ENCODE measurements at regions not wholly inside any gene's neighbourhood (a gene's known extent, or its start where the extent isn't known, plus 50 kb on each side); places are given as distances from the start of the nearest gene placed in this dataset.

DNA sequence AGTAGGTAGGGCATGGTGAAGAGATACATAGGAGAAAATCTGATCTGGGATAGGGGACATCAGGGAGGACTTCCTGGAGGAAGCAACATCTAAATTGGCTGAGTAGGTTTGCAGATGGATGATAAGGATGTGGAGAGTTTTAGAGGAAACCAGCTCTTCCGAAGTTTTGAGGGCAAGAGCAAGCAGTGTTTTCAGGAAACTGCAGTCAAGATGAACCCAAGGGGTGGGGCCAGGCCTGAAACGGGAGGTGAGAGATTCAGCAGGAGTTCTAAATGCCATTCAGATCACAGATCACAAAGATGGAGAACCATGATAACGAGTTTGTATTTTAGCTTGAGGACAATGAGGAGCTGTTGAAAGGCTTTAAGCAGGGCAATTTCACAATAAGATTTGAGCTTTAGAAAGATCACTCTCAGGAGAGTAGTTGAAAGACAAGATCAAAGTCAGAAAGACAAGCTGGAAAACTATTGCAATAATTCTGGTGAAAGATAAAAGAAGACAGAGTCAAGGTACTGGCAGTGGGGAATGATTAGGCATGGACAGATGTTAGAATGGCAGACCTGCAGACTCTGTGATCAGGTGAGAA, 70.1 kb upstream of the PLXNC1 start:
- 0% methylated on average over 2 of the region's 3 CpGs for WGBS (ENCODE audit: insufficient coverage)
- Histone ChIP-seq H3K27ac (ENCODE audit: low read length) (no peak overlapping the region), H3K4me3 (ENCODE audit: control insufficient read depth in 1 of 2, extremely low read depth in 1 of 2, low read length in 1 of 2) (no peak overlapping the region), H3K36me3 (ENCODE audit: control insufficient read depth in 2 of 2, extremely low read depth in 1 of 2, insufficient read depth in 1 of 2, low read length in 1 of 2) (no peaks in the 10 kb centered on the region), H3K9me3 (no peaks in the 10 kb centered on the region), H3K27me3 (replicated peaks in 1 of 2; ENCODE audit: control insufficient read depth in 2 of 2, extremely low read depth in 1 of 2, insufficient read depth in 2 of 2, low read length in 1 of 2) (peaks cover 0 to 8% of the 10 kb centered on the region in 2 experiments), H3K4me1 (ENCODE audit: control insufficient read depth in 1 of 2, extremely low read depth in 1 of 2, insufficient read depth in 2 of 2, low read length in 2 of 2) (peaks cover 0 to 10% of the 10 kb centered on the region in 2 experiments)
- Mint-ChIP-seq H3K27me3 (peaks cover 0 to 3% of the 10 kb centered on the region in 2 donors), H3K9me3 (peaks cover 0 to 2% (median 1%) of the 10 kb centered on the region in 3 donors), H3K4me3 (no peak overlapping the region), H3K36me3 (peaks cover under 1% of the 10 kb centered on the region), H3K4me1 (peaks cover 10 to 18% (median 10%) of the 10 kb centered on the region in 3 donors), H3K27ac (peak overlapping the region in 1 of 2 donors; percentile 24)
- POLR2A ChIA-PET = no interaction called here
- DNase-seq (no peak), ATAC-seq (replicated peaks in 1 of 4) (peak in 1 of 4 experiments; percentile 57)
- CTCF ChIA-PET = interaction anchor here (0.7 to 1.8 kb wide), 3 partner anchors 24 to 337 kb away, joined by 3 to 5 read pairs (median 4); no protein-coding TSS in a partner anchor

- Histone ChIP-seq H3K27me3 (replicated peaks in 1 of 2; ENCODE audit: control insufficient read depth in 2 of 2, extremely low read depth in 1 of 2, insufficient read depth in 2 of 2, low read length in 1 of 2) (peaks cover 0 to 6% of the 10 kb centered on the region in 2 experiments), H3K9me3 (no peaks in the 10 kb centered on the region), H3K27ac (ENCODE audit: low read length) (no peak overlapping the region), H3K4me3 (ENCODE audit: control insufficient read depth in 1 of 2, extremely low read depth in 1 of 2, low read length in 1 of 2) (no peak overlapping the region), H3K4me1 (ENCODE audit: control insufficient read depth in 1 of 2, extremely low read depth in 1 of 2, insufficient read depth in 2 of 2, low read length in 2 of 2) (peaks cover 0 to 10% of the 10 kb centered on the region in 2 experiments), H3K36me3 (ENCODE audit: control insufficient read depth in 2 of 2, extremely low read depth in 1 of 2, insufficient read depth in 1 of 2, low read length in 1 of 2) (no peaks in the 10 kb centered on the region)
- DNase-seq (no peak), ATAC-seq (replicated peaks in 1 of 4) (no peak)
- H3K4me3 Mint-ChIP-seq = no peak overlapping the region
- peaks cover 3 to 6% (median 6%) of the 10 kb centered on the region in 3 donors for H3K9me3 Mint-ChIP-seq
- H3K27me3 Mint-ChIP-seq = peaks cover 0 to 3% of the 10 kb centered on the region in 2 donors
- CTCF ChIA-PET = interaction anchor here in 1 of 2 donors (1.5 to 1.8 kb wide), 2 partner anchors 23 to 313 kb away, joined by 4 to 5 read pairs; no protein-coding TSS in a partner anchor
- no peak overlapping the region for H3K27ac Mint-ChIP-seq
- POLR2A ChIA-PET = no interaction called here
- H3K36me3 Mint-ChIP-seq = peaks cover 3% of the 10 kb centered on the region
- 91% methylated on average over 9 of the region's 9 CpGs for WGBS (ENCODE audit: insufficient coverage)
- peaks cover 10 to 18% (median 10%) of the 10 kb centered on the region in 3 donors for H3K4me1 Mint-ChIP-seq
Measured at GRCh38 chr12:94078736-94079509, 69.5 kb upstream of the PLXNC1 start.

- H3K27me3 Mint-ChIP-seq = peaks cover 0 to 3% of the 10 kb centered on the region in 2 donors
- WGBS (ENCODE audit: insufficient coverage) = no CpG with 5 or more reads among the region's 7 CpGs
- Histone ChIP-seq H3K4me1 (ENCODE audit: control insufficient read depth in 1 of 2, extremely low read depth in 1 of 2, insufficient read depth in 2 of 2, low read length in 2 of 2) (peaks cover 0 to 10% of the 10 kb centered on the region in 2 experiments), H3K4me3 (ENCODE audit: control insufficient read depth in 1 of 2, extremely low read depth in 1 of 2, low read length in 1 of 2) (no peak overlapping the region), H3K27me3 (replicated peaks in 1 of 2; ENCODE audit: control insufficient read depth in 2 of 2, extremely low read depth in 1 of 2, insufficient read depth in 2 of 2, low read length in 1 of 2) (no peaks in the 10 kb centered on the region), H3K27ac (ENCODE audit: low read length) (no peak overlapping the region), H3K9me3 (no peaks in the 10 kb centered on the region), H3K36me3 (ENCODE audit: control insufficient read depth in 2 of 2, extremely low read depth in 1 of 2, insufficient read depth in 1 of 2, low read length in 1 of 2) (no peaks in the 10 kb centered on the region)
- ChIA-PET POLR2A (no interaction called here), CTCF (interaction anchor here in 1 of 2 donors (1.5 to 1.8 kb wide), 2 partner anchors 22 to 313 kb away, joined by 4 to 5 read pairs; no protein-coding TSS in a partner anchor)
- H3K4me3 Mint-ChIP-seq = no peak overlapping the region
- peaks cover 3 to 6% (median 6%) of the 10 kb centered on the region in 3 donors for H3K9me3 Mint-ChIP-seq
- ATAC-seq (replicated peaks in 1 of 4) (no peak), DNase-seq (no peak)
- peaks cover 3% of the 10 kb centered on the region for H3K36me3 Mint-ChIP-seq
- peaks cover 10 to 18% (median 10%) of the 10 kb centered on the region in 3 donors for H3K4me1 Mint-ChIP-seq
- H3K27ac Mint-ChIP-seq = no peak overlapping the region
Measured at GRCh38 chr12:94079566-94080340, 68.6 kb upstream of the PLXNC1 start.

- peaks cover 0 to 10% of the 10 kb centered on the region in 2 experiments for H3K4me1 ChIP-seq (ENCODE audit: control insufficient read depth in 1 of 2, extremely low read depth in 1 of 2, insufficient read depth in 2 of 2, low read length in 2 of 2)
- no peak overlapping the region for H3K4me3 Mint-ChIP-seq
- ChIA-PET CTCF (interaction anchor here (0.6 to 1.9 kb wide), 3 partner anchors 21 to 34 kb away, joined by 3 to 8 read pairs (median 5); no protein-coding TSS in a partner anchor), POLR2A (interaction anchor here in 1 of 2 donors (0.6 kb wide), 1 partner anchor 490 kb away, joined by 7 read pairs; no protein-coding TSS in a partner anchor)
- H3K36me3 Mint-ChIP-seq = peaks cover 3% of the 10 kb centered on the region
- WGBS (ENCODE audit: insufficient coverage) = 80% methylated on average over 1 of the region's 3 CpGs
- H3K9me3 ChIP-seq = no peaks in the 10 kb centered on the region
- DNase-seq = no peak
- ATAC-seq (replicated peaks in 1 of 4) = no peak
- H3K36me3 ChIP-seq (ENCODE audit: control insufficient read depth in 2 of 2, extremely low read depth in 1 of 2, insufficient read depth in 1 of 2, low read length in 1 of 2) = no peaks in the 10 kb centered on the region
- H3K9me3 Mint-ChIP-seq = peaks cover 3 to 6% (median 6%) of the 10 kb centered on the region in 3 donors
- H3K27ac Mint-ChIP-seq = no peak overlapping the region
- H3K4me1 Mint-ChIP-seq = peaks cover 8 to 18% (median 8%) of the 10 kb centered on the region in 3 donors
- H3K27me3 ChIP-seq (replicated peaks in 1 of 2; ENCODE audit: control insufficient read depth in 2 of 2, extremely low read depth in 1 of 2, insufficient read depth in 2 of 2, low read length in 1 of 2) = no peaks in the 10 kb centered on the region
- H3K27me3 Mint-ChIP-seq = peaks cover 0 to 3% of the 10 kb centered on the region in 2 donors
- no peak overlapping the region for H3K27ac ChIP-seq (ENCODE audit: low read length)
- H3K4me3 ChIP-seq (ENCODE audit: control insufficient read depth in 1 of 2, extremely low read depth in 1 of 2, low read length in 1 of 2) = no peak overlapping the region
Measured at GRCh38 chr12:94080341-94081009, 67.9 kb upstream of the PLXNC1 start.

DNA sequence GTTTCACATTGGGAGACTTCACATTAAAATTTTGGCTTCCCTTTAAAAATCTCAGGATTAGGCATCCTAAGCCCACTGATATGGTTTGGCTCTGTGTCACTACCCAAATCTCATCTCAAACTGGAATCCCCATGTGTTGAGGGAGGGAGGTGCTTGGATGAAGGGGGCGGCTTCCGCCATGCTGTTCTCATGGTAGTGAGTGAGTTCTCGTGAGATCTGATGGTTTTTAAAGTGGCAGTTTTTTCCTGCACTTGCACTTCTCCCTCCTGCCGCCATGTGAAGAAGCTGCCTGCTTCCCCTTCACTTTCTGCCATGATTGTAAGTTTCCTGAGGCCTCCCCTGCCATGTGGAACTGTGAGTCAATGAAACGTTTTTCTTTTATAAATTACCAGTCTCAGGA, 65.7 kb upstream of the PLXNC1 start:
- H3K27ac ChIP-seq (ENCODE audit: low read length) = no peak overlapping the region
- Mint-ChIP-seq H3K36me3 (peaks cover 3% of the 10 kb centered on the region), H3K9me3 (peaks cover 3 to 6% (median 6%) of the 10 kb centered on the region in 3 donors), H3K27ac (no peak overlapping the region), H3K27me3 (peaks cover 0 to 5% of the 10 kb centered on the region in 2 donors), H3K4me1 (peaks cover 8 to 17% (median 8%) of the 10 kb centered on the region in 3 donors), H3K4me3 (no peak overlapping the region)
- peaks cover 0 to 10% of the 10 kb centered on the region in 2 experiments for H3K4me1 ChIP-seq (ENCODE audit: control insufficient read depth in 1 of 2, extremely low read depth in 1 of 2, insufficient read depth in 2 of 2, low read length in 2 of 2)
- ATAC-seq (replicated peaks in 1 of 4) = no peak
- no peak for DNase-seq
- H3K9me3 ChIP-seq = no peaks in the 10 kb centered on the region
- CTCF ChIA-PET = interaction anchor here in 1 of 2 donors (1.9 kb wide), 1 partner anchor 19 kb away, joined by 8 read pairs; no protein-coding TSS in a partner anchor
- whole genome bisulfite sequencing (ENCODE audit: insufficient coverage) = no CpG with 5 or more reads among the region's 5 CpGs
- no peaks in the 10 kb centered on the region for H3K27me3 ChIP-seq (replicated peaks in 1 of 2; ENCODE audit: control insufficient read depth in 2 of 2, extremely low read depth in 1 of 2, insufficient read depth in 2 of 2, low read length in 1 of 2)
- no peaks in the 10 kb centered on the region for H3K36me3 ChIP-seq (ENCODE audit: control insufficient read depth in 2 of 2, extremely low read depth in 1 of 2, insufficient read depth in 1 of 2, low read length in 1 of 2)
- no peak overlapping the region for H3K4me3 ChIP-seq (ENCODE audit: control insufficient read depth in 1 of 2, extremely low read depth in 1 of 2, low read length in 1 of 2)
- POLR2A ChIA-PET = interaction anchor here in 1 of 2 donors (0.7 kb wide), 1 partner anchor 30 kb away, joined by 3 read pairs; no protein-coding TSS in a partner anchor
